ENCODE measurements at regions not wholly inside any gene's neighbourhood (a gene's known extent, or its start where the extent isn't known, plus 50 kb on each side); places are given as distances from the start of the nearest gene placed in this dataset.
A peak's percentile ranks its signal among the peaks of the same experiment; 100 is the strongest.

GRCh38 chr9:87379300-87379699, 118.4 kb upstream of the DAPK1 start:
- TF ChIP-seq, protein P1, sequence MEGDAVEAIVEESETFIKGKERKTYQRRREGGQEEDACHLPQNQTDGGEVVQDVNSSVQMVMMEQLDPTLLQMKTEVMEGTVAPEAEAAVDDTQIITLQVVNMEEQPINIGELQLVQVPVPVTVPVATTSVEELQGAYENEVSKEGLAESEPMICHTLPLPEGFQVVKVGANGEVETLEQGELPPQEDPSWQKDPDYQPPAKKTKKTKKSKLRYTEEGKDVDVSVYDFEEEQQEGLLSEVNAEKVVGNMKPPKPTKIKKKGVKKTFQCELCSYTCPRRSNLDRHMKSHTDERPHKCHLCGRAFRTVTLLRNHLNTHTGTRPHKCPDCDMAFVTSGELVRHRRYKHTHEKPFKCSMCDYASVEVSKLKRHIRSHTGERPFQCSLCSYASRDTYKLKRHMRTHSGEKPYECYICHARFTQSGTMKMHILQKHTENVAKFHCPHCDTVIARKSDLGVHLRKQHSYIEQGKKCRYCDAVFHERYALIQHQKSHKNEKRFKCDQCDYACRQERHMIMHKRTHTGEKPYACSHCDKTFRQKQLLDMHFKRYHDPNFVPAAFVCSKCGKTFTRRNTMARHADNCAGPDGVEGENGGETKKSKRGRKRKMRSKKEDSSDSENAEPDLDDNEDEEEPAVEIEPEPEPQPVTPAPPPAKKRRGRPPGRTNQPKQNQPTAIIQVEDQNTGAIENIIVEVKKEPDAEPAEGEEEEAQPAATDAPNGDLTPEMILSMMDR (IDR thresholded peaks at IDR 0.05; ENCODE audit: low read depth, low read length) = no peak
- H3K4me3 ChIP-seq (replicated peaks in 1 of 2; ENCODE audit: low read depth in 2 of 2, low read length in 2 of 2) = no peak overlapping the region
- DNase-seq (ENCODE audit: low read depth in 2 of 2) = no peak

- TF ChIP-seq, protein P1 (IDR thresholded peaks at IDR 0.05; ENCODE audit: low read depth, low read length) = no peak
- no peak overlapping the region for H3K4me3 ChIP-seq (replicated peaks in 1 of 2; ENCODE audit: low read depth in 2 of 2, low read length in 2 of 2)
- DNase-seq (ENCODE audit: low read depth in 2 of 2) = peak; percentile 60 to 94
Measured at GRCh38 chr9:87381050-87381711, 116.5 kb upstream of the DAPK1 start.

DNA sequence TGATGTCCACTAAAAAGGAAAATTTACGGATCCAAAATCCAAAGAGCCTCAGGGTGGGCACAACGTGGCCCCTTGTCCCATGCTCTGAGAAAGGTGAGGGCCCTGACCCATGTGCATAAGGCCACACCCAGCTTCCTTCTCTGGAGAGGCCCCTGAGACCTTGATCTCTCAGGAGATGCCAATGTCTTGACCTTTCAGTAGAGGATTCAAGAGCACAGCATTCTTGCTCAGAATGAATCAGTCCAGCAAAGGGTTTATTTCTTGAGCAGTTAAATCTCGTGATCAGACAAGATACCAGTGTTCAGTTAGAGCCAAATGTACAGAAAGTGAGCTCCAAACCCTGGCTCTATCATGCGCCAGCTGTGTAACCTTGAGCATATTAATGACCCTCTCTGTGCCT, 115.9 kb upstream of the DAPK1 start:
- DNase-seq (ENCODE audit: low read depth in 2 of 2) = peak; percentile 23 to 29
- H3K4me3 ChIP-seq (replicated peaks in 1 of 2; ENCODE audit: low read depth in 2 of 2, low read length in 2 of 2) = no peak overlapping the region
- TF ChIP-seq, protein P1 (IDR thresholded peaks at IDR 0.05; ENCODE audit: low read depth, low read length) = no peak

- no peak overlapping the region for H3K4me3 ChIP-seq (replicated peaks in 1 of 2; ENCODE audit: low read depth in 2 of 2, low read length in 2 of 2)
- DNase-seq (ENCODE audit: low read depth in 2 of 2) = peak; percentile 83
- TF ChIP-seq, protein P1 (IDR thresholded peaks at IDR 0.05; ENCODE audit: low read depth, low read length) = no peak
Measured at GRCh38 chr9:87382900-87383299, 114.8 kb upstream of the DAPK1 start.

DNA sequence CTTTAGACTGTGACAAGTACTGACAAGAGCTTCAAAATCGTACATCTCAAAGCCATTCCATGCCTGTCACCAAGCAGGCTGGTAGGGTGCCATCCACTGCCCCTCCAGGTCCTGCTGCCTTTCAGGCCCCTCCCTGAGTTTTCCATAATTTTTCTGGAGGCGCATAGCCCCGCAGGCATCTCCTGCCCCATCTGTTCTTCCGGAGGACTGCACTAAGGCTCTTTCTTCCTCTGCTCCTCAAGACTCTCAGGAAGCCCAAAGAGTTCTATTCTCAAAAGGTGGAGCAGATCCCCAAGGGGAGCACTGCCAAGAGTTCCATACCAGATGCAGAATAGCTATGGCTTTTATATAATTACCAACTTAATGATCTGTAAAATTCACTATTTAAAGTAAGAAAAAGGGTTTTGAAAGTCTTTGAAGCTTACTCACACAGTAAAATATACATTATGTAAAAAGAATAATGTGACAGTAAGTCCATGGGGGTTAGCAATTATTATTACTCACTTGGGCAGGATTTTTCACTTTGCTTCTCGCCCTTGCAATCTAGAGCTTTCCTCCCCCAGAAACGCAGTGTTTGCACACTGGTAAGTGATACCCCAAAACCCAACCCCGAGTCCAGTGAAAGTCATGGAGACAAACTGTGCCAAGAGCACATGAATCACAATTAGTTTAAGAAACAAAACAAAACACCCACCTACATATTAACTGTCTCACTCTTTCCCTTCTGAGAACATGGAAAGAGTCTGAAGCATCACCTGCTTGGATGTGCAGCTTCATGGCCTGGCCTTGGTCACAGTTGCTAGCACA, 114.1 kb upstream of the DAPK1 start:
- no peak overlapping the region for H3K4me3 ChIP-seq (replicated peaks in 1 of 2; ENCODE audit: low read depth in 2 of 2, low read length in 2 of 2)
- DNase-seq (ENCODE audit: low read depth in 2 of 2) = peak in 1 of 2 donors; percentile 23
- TF ChIP-seq, protein P1 (IDR thresholded peaks at IDR 0.05; ENCODE audit: low read depth, low read length) = no peak

DNA sequence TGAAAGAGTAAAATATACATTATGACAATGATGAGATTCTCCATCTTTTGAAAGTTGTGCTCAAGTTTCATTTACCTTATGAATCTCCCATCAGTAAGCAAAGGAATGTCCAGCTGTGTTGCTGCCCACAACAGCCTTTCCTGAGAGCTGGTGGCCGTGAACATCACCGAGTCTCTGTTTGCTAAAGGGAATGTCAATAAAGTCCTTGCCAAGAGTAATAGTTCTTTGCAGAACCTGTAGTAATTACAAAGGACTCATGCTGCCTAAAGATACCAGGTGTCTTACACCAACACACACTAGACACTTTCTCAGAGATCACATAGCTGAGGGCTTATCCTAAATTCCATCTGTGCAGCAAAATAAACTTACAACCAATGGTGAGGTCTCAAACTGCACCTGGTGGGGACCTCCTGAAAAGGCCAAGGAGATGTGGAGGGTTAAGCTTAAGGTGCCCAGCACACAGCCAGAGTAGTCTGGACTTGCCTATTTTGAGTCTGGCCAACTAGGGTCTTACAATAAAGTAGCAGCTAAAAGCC, 111.1 kb upstream of the DAPK1 start:
- TF ChIP-seq, protein P1 (IDR thresholded peaks at IDR 0.05; ENCODE audit: low read depth, low read length) = no peak
- no peak overlapping the region for H3K4me3 ChIP-seq (replicated peaks in 1 of 2; ENCODE audit: low read depth in 2 of 2, low read length in 2 of 2)
- no peak for DNase-seq (ENCODE audit: low read depth in 2 of 2)
